ENCODE measurements at regions not wholly inside any gene's neighbourhood (a gene's known extent, or its start where the extent isn't known, plus 50 kb on each side); places are given as distances from the start of the nearest gene placed in this dataset.

GRCh38 chr5:92544036-92544435 is 1037.0 kb downstream of the NR2F1-AS1 start:
- TF ChIP-seq CTCF (IDR thresholded peaks at IDR 0.05 in 4 of 5, conservative IDR thresholded peaks at IDR 0.05 in 1 of 5), result no peak
- no peak for TF ChIP-seq POLR2A (IDR thresholded peaks at IDR 0.05)
